COLO668 (cell line): ENCODE measurements at regions not wholly inside any gene's neighbourhood (a gene's known extent, or its start where the extent isn't known, plus 50 kb on each side); places are given as distances from the start of the nearest gene placed in this dataset.

Source experiments
- DNase-seq: peaks from one replicate; lab custom pipeline; 2025; ENCODE audit not compliant: unreplicated experiment; lab: John Stamatoyannopoulos, UW

DNA sequence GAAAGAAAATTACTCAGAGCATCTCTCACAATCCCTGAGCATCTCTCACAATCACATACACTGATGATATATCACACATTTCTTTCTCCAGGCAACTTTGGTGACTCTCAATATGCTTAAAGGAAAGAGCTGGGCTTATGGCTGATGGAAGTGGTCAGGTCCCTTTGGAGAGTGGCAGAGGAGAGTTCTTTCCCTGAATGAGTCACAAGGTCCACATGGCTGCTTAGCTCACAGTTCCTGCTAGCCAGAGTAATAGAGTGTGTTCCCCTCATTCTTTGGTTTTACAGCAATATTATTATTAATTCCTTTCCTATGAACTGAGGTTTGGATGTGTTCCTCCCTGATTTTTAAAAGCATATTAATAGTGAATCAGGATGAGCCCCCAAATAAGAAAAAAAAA, 287.4 kb downstream of the C7orf25 start:
- DNase-seq: no peak

DNA sequence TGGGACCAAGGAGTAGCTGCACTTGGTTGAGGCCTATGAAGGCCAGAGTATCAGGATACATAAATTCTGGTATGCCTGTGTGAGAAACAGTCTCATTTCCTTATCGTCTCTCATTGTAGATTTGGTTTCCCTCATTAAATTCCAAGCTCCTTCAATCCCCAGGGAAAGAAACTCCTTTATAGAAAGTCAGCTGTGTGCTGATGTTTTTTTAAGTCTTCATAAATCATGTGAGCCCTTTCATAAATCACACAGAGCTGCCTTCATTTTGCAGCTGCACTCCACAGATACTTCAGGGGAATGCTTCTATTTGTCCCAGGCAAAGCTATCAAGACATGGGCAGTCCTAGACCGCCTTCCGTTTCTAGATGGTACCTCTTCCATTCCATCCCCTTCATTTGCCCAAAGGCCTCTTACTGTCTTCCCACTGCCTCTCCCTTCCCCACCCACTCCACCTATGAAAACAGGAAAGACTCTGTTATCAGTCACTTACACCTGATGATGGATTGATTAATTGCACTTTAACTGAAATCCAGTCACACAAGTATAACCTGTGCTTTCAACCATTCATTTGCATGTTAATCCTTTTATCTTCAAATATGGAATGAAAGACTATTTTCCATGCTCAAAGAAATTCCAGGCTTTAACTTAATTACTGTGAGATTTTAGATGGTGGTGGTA, 290.2 kb downstream of the C7orf25 start:
- DNase-seq: no peak

- no peak for DNase-seq
Measured at GRCh38 chr7:42618651-42619360, 293.1 kb downstream of the C7orf25 start.

DNA sequence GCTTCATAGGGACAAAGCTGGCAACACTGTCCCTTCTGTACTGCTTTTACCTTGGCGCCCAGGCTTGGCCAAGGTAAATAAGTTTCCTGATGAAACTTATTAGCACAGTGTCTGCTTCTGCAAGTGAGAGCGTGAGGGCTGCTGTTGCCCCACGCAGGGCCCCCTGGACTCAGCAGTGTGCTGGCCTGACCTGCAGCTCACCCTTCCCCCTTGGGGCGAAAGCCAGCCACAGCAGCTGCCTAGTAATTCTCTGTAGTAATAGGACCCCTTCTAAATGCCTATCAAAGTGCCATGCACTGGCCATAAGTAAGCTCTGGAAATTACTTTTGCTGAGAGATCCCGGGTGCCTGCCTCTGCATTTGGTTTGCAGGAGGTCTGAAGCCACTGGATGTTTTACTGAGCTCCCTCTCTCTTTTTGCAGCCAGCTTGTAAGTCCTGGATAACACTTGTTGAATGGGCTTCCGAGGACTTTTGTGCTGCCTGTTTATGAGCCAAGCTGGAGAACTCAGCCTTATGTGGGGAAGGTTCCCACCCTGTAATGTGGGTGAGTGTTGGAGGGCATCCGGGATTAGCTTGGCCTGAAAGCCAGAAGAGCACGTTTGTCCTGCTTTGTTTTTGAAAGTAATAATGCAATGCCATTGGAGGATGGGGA, 293.9 kb downstream of the C7orf25 start:
- no peak for DNase-seq

DNA sequence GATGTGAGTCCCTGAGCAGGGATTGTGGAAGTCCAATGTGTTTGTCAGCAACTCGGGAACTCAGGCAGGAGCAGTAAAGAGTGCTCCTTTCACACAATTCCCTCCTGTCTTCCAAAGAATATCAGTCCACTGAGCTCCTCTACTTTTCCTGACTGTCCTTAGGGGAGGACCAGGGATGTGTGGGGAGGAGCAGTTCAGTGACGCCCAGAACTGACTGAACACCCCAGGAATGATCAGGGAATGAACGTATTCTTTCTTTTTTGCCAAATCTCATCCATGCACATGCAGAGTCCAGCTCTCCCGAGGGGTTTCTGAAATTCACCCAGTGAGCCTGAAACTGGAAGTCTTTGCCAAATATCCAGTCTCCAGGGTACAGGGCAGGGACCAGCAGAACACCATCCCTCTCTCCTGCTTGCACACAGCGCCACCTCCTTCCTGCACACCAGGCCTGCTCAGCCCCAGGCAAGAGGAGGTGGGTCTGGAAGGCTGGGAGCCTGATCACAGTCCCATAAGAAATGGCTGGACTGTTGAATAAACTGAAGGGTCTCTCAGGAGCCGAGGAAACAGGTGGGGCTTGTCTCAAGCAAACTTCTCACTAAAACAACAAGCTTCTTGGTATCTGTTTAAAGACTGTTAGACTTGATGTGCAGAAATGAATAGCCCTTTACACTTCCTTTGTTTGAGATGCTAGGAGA, 294.7 kb downstream of the C7orf25 start:
- DNase-seq: no peak

DNA sequence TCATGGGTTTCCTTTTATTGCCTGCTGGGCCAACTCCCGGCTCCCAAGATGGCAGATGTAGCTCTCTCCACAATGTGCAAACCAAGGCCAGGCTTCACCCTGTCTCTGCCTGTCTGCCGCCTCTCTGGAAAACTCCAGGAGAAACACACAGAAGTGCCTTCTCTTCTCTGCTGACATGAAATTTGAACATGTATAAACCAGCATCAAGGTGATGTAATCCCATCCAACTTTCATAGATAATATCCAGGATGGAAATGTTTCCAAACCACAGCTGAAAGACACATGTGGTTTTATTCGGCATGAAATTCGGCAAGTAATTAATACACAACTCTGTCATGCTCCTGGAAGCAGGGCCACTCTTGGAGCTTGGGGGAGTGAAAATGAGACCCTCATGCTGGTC, 297.2 kb downstream of the C7orf25 start:
- DNase-seq: no peak

DNA sequence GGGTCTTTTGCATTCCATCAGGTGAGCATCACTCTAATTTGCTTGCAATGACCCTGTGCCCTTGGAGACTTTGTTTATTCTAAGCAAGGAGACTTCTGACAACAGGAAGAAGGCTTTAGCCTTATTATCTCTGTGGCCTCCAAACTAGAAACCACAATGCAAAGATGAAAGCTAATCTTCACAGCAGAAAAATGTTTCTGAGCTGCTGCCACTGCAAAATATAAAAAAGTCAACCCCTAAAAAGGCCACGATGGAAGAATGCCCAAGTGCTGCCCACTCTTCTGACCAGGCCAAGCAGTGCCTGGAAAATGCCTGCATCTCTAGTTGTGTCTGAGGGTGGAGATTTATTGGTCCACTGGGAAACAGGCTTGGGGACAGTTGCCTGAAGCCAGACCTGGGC, 299.9 kb downstream of the C7orf25 start:
- no peak for DNase-seq

DNA sequence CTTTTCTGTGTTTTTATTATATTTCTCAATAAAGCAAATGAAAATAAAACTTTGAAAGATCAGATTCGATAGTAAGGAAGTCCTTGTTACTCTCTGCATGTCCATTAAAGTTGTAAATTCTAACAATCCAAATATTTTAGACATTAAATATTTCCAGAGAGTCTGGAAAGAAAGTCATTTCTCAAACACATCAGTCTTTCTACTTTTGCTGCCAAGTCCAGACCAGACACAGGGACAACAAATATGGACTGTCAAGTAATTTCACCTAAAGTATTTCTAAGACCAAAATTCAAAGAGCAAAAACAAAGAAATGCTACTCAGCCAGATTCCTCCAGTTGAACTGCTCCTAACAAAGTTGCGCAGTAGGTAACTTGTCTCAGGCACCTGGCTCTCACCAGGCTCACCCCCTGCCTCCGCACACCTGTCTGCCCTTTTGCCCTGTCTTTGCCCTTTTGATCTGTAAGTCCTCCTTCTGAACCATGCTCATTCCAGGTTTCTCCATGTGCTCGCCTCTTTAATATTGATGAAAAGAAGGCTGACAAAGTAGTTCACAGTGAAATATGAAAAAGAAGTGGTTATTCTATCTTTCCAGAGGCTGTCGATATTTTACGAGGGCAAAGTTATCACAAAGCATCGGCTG, 300.5 kb downstream of the C7orf25 start:
- no peak for DNase-seq

- DNase-seq: no peak
Measured at GRCh38 chr7:42606193-42606905, 305.5 kb downstream of the C7orf25 start.

DNA sequence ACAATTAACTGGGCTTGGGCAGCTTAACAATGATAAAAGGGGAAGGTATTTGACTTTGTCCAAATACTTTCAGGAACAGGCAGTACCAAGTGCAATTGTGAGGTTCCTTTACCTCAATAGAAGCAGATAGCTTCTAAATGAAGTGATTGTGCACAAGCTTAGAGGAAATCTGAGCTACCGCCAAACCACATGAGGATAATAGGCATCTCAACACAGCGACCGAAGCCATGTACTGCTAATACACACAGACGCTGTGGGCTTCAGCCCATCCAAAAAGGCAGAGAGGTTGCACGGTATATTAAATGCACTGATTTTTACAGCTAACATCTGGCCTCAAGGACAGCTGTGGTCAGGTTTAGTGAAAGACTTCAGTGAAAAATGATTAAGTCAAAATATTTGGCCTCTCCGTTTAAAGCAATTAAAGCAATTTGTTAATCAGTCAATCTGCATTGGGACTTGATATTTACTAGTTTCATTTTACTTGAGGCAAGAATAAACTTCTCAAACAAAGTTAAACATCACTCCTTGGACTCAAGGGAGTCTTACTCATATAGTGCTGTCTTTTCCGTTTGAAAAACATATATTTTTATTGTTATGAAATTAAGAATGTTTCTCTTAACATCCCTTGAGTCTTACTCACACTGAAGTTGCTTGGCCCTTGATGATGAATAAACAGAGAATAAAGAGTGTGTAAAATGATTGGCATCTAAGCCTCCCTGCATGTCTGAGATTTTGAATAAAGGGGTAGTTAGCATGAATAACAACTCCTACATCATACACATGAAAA, 306.3 kb downstream of the C7orf25 start:
- DNase-seq: no peak

GRCh38 chr7:42603496-42603895, 308.4 kb downstream of the C7orf25 start:
- DNase-seq: no peak

DNA sequence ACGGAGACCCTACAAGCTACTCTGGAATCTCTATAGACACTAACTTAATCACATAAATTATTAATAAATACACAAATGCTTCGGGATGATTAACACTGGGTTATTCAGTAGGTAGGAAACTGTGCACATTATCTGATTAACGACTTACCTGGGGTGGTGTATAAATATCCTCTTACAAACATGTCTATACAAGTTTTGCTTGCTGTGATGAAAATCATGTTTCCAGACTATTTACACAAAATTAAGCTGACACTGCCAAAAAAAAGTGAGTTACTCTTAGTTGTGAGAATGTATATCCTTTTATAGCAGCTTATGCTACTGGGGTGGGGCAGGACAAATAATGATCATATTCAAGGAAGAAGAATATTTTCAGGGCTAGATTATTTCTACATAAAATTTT, 314.6 kb downstream of the C7orf25 start:
- DNase-seq: no peak

DNA sequence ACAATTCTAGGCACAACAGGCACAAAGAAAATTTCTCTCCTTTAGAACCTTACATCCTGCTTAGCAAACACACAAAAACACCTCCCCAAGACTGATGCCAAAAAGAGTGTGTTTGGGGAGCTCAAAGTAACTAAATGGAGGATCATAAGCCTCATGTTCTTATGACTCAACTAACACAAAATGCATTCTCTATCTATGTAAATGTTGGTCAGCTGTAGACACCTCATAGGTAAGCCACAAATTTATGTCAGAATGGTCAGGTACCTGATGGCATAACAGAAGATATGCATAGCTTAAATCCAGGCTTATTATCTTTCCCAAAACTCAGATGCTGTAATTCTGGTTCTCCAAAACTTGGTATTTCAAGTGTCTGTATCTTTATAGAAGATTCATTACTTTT, 315.1 kb downstream of the C7orf25 start:
- DNase-seq: no peak

DNA sequence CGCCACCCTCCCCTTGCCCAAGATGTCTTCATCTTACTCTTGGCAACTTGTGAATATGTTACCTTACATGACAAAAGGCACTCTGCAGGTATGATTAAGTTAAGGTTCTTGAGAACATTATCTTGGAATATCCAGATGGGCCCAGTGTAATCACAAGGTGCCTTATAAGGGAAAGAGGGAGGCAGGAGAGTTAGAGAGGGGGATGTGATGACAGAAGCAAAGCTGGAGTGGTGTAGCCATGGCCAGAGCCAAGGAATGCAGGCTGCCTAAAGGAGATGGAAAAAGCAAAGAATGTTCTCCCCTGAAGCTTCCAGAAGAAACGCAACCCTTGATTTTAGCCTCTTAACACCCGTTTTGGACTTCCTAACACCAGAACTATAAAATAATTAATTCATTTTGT, 318.0 kb downstream of the C7orf25 start:
- DNase-seq: no peak

GRCh38 chr7:42590771-42591310, 321.0 kb downstream of the C7orf25 start:
- no peak for DNase-seq

GRCh38 chr7:42588876-42589275, 323.0 kb downstream of the C7orf25 start:
- DNase-seq: no peak

DNA sequence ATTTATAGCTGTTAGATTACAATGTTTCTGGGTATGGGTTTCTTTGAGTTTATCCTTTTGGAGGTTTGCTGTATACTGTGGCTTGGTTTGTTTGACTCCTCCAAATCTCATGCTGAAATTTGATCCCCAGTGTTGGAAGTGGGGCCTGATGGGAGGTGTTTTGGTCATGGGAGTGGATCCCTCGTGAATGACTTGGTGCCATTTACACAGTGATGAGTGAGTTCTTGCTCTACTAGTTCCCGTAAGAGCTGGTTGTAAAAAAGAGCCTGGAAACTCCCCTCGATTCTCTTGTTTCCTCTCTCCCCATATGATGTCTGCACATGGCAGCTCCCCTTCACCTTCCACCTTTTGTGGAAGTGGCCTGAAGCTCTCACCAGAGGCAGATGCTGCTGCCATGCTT, 324.1 kb downstream of the C7orf25 start:
- DNase-seq: no peak

GRCh38 chr7:42580061-42580460, 331.8 kb downstream of the C7orf25 start:
- no peak for DNase-seq

- DNase-seq: no peak
Measured at GRCh38 chr7:42575171-42575570, 336.7 kb downstream of the C7orf25 start.

GRCh38 chr7:42574685-42575084, 337.2 kb downstream of the C7orf25 start:
- DNase-seq: no peak
